Tibial nerve (tissue), 4 donors: ENCODE measurements at regions not wholly inside any gene's neighbourhood (a gene's known extent, or its start where the extent isn't known, plus 50 kb on each side); places are given as distances from the start of the nearest gene placed in this dataset.

Source experiments
- EP300 ChIP-seq, 2 donors: sonication (generic); formaldehyde crosslinking; IDR thresholded peaks; one replicate each; pipeline ENCODE4 v1.6.1; 2017; ENCODE audit warnings: antibody characterized with exemption in 2 of 2, mild to moderate bottlenecking in 1 of 2
- POLR2A ChIP-seq, 2 donors: fragments of 450-650 bp; IDR thresholded peaks; one replicate each; pipeline ENCODE4 v1.6.1; 2017; ENCODE audit warnings: antibody characterized with exemption in 2 of 2, mild to moderate bottlenecking in 2 of 2, moderate library complexity in 2 of 2
- TF ChIP-seq, protein P1 (sequence below), 5 experiments: fragments of 200-600 bp in 3 of 5; fragments of 450-650 bp in 2 of 5; sonication (generic) in 3 of 5; IDR thresholded peaks; one replicate each; pipeline ENCODE4 v1.5.1; 2016 to 2019; ENCODE audit warnings: antibody characterized with exemption in 5 of 5, mild to moderate bottlenecking in 3 of 5, moderate library complexity in 2 of 5

DNA sequence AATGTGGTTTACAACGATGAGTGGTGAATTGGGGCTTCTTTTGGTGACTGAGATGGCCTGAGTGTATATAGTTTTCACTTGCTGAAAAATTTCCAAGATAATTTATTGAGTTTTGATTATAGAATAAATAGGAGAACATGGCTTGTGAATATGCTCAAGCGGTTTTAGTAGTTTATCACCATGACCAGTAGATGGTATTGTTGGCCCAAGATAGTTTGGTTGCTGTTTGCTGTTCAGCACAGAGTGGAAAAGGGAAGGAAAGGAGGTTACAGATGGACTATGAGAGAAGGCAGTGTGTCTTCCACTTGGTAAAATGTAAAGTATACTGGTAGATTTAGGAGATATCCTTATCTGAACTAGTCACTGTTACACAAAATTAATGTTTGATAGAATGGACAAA lies 55.8 kb upstream of the POU4F2 start:
- TF ChIP-seq, protein P1, sequence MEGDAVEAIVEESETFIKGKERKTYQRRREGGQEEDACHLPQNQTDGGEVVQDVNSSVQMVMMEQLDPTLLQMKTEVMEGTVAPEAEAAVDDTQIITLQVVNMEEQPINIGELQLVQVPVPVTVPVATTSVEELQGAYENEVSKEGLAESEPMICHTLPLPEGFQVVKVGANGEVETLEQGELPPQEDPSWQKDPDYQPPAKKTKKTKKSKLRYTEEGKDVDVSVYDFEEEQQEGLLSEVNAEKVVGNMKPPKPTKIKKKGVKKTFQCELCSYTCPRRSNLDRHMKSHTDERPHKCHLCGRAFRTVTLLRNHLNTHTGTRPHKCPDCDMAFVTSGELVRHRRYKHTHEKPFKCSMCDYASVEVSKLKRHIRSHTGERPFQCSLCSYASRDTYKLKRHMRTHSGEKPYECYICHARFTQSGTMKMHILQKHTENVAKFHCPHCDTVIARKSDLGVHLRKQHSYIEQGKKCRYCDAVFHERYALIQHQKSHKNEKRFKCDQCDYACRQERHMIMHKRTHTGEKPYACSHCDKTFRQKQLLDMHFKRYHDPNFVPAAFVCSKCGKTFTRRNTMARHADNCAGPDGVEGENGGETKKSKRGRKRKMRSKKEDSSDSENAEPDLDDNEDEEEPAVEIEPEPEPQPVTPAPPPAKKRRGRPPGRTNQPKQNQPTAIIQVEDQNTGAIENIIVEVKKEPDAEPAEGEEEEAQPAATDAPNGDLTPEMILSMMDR (IDR thresholded peaks at IDR 0.05), result no peak
- TF ChIP-seq EP300 (IDR thresholded peaks at IDR 0.05), result no peak
- TF ChIP-seq POLR2A (IDR thresholded peaks at IDR 0.05), result no peak
